HG03196 (cell line): ENCODE measurements at regions not wholly inside any gene's neighbourhood (a gene's known extent, or its start where the extent isn't known, plus 50 kb on each side); places are given as distances from the start of the nearest gene placed in this dataset.

ENCODE experiments used
- ATAC-seq: cut with Tn5 transposase; IDR thresholded peaks from one replicate; pipeline ENCODE4 v1.9.1; 2021; ENCODE audit not compliant: unreplicated experiment

- no peak for ATAC-seq
These were observed 339.2 kb upstream of the DCBLD2 start for GRCh38 chr3:99240700-99241099.

GRCh38 chr3:99236576-99236975, 335.1 kb upstream of the DCBLD2 start:
- ATAC-seq: no peak

- ATAC-seq: no peak
These were observed 331.2 kb upstream of the DCBLD2 start for GRCh38 chr3:99232696-99233095.

GRCh38 chr3:99218468-99218867, 317.0 kb upstream of the DCBLD2 start:
- ATAC-seq: no peak

- ATAC-seq: no peak
These were observed 311.5 kb upstream of the DCBLD2 start for GRCh38 chr3:99212969-99213368.

GRCh38 chr3:99211309-99211708, 309.8 kb upstream of the DCBLD2 start:
- ATAC-seq: no peak

GRCh38 chr3:99199021-99199420, 297.5 kb upstream of the DCBLD2 start:
- ATAC-seq: no peak

GRCh38 chr3:99191186-99191585, 289.7 kb upstream of the DCBLD2 start:
- no peak for ATAC-seq

- ATAC-seq: no peak
These were observed 287.4 kb upstream of the DCBLD2 start for GRCh38 chr3:99188936-99189335.

GRCh38 chr3:99186016-99186415, 284.5 kb upstream of the DCBLD2 start:
- no peak for ATAC-seq

- no peak for ATAC-seq
These were observed 274.9 kb upstream of the DCBLD2 start for GRCh38 chr3:99176169-99176964.

- ATAC-seq: no peak
These were observed 273.8 kb upstream of the DCBLD2 start for GRCh38 chr3:99175276-99175812.

- no peak for ATAC-seq
These were observed 271.5 kb upstream of the DCBLD2 start for GRCh38 chr3:99172736-99173657.

- no peak for ATAC-seq
These were observed 270.3 kb upstream of the DCBLD2 start for GRCh38 chr3:99171800-99172199.

GRCh38 chr3:99170867-99171517, 269.5 kb upstream of the DCBLD2 start:
- no peak for ATAC-seq

- no peak for ATAC-seq
These were observed 265.6 kb upstream of the DCBLD2 start for GRCh38 chr3:99167071-99167470.

GRCh38 chr3:99163314-99163713, 261.8 kb upstream of the DCBLD2 start:
- ATAC-seq: no peak

- ATAC-seq: no peak
These were observed 257.8 kb upstream of the DCBLD2 start for GRCh38 chr3:99159220-99159762.

GRCh38 chr3:99145031-99145430, 243.5 kb upstream of the DCBLD2 start:
- no peak for ATAC-seq

- ATAC-seq: no peak
These were observed 242.0 kb upstream of the DCBLD2 start for GRCh38 chr3:99143493-99143892.

GRCh38 chr3:99134986-99135385, 233.5 kb upstream of the DCBLD2 start:
- no peak for ATAC-seq
